Brain microvascular endothelial cell (primary cell): ENCODE measurements at regions not wholly inside any gene's neighbourhood (a gene's known extent, or its start where the extent isn't known, plus 50 kb on each side); places are given as distances from the start of the nearest gene placed in this dataset.

Experiments used
- DNase-seq: peaks from one replicate; pipeline ENCODE4 v3.0.0-alpha.2; 2020
- H3K27ac ChIP-seq: fragments of 250-450 bp; sonication (Bioruptor Pico); 2 replicates; pipeline ENCODE4 v1.5.1; 2020; ENCODE audit warnings: mild to moderate bottlenecking, moderate library complexity
- H3K27me3 ChIP-seq: fragments of 250-450 bp; sonication (Bioruptor Pico); replicated peaks from 2 replicates; pipeline ENCODE4 v1.5.1; 2020; ENCODE audit warnings: mild to moderate bottlenecking
- H3K36me3 ChIP-seq: fragments of 250-450 bp; sonication (Bioruptor Pico); replicated peaks from 2 replicates; pipeline ENCODE4 v1.5.1; 2020; ENCODE audit warnings: mild to moderate bottlenecking
- H3K4me3 ChIP-seq: 2 replicates; pipeline ENCODE4 v1.5.1; 2011; ENCODE audit warnings: low read depth, mild to moderate bottlenecking, control low read depth, low read length, moderate library complexity
- in situ Hi-C: cut with HindIII; loops from 2 replicates; pipeline ENCODE4 v1.10.0; 2017; ENCODE audit warnings: low sequenced_read_pairs, low pct_ligation_motif_present
- TF ChIP-seq, protein P1 (sequence below): IDR thresholded peaks from 2 replicates; pipeline ENCODE4 v1.5.1; 2011; ENCODE audit warnings: low read depth, mild to moderate bottlenecking, moderate library complexity, low read length, control low read depth, inconsistent platforms; ENCODE audit errors: missing control alignments

DNA sequence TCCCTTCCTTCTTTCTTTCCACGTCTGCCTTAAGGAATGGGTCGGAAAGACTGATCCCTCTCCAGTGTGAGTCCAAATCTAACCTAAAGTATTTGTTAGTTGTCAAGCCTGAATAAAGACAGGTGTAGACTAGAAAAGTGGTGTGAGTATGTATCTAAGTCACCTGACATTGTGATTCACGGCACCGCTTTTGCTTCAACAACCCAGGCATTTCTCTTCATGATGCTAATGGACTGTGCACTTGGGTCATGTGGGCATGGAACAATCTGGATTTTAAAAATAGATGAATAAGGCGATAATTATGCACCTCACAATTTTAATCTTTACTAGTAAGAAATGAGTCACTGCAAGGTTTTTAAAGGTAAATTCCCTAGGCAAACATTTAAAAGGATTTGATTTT lies 107.5 kb downstream of the LIPG start:
- Histone ChIP-seq H3K27me3 (no peaks in the 10 kb centered on the region), H3K36me3 (no peaks in the 10 kb centered on the region), H3K4me3 (no peak overlapping the region), H3K27ac (no peak overlapping the region)
- TF ChIP-seq, protein P1, sequence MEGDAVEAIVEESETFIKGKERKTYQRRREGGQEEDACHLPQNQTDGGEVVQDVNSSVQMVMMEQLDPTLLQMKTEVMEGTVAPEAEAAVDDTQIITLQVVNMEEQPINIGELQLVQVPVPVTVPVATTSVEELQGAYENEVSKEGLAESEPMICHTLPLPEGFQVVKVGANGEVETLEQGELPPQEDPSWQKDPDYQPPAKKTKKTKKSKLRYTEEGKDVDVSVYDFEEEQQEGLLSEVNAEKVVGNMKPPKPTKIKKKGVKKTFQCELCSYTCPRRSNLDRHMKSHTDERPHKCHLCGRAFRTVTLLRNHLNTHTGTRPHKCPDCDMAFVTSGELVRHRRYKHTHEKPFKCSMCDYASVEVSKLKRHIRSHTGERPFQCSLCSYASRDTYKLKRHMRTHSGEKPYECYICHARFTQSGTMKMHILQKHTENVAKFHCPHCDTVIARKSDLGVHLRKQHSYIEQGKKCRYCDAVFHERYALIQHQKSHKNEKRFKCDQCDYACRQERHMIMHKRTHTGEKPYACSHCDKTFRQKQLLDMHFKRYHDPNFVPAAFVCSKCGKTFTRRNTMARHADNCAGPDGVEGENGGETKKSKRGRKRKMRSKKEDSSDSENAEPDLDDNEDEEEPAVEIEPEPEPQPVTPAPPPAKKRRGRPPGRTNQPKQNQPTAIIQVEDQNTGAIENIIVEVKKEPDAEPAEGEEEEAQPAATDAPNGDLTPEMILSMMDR: no peak
- in situ Hi-C loops: no loop called here
- DNase-seq: no peak

DNA sequence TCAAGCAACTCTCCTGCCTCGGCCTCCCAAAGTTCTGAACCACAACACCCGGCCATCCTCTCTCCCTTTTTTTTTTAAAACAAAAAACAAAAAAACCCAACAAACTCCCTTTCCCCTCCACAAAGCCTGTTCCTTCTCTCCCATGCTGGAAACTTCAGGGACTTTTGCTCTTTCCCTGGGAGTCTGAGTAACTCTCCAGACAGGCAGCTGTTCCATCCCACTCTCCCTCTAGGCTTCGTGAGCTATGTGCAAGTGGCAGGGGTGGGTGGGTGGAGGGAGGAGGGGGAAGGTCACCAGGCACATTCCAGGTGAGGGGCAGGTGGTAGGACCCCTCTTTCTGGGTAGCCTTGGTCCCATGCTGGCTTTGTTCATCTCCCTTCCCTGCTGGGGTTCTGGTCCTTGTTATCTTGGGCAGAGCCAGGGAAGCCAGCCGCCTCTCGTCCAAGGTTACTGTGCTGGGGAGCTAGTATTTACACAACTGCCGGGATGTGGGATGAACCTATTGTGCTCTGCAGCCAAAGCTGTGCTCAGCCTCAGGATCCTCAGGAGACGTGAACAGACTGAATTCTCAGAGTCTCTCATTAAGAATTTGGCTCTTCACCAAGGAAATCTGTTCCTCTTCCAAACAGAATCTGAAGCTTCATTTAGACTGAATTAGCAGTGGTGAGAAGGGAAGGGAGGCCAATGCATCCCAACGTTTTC lies 106.9 kb downstream of the LIPG start:
- H3K27me3 ChIP-seq: no peaks in the 10 kb centered on the region
- H3K36me3 ChIP-seq: no peaks in the 10 kb centered on the region
- TF ChIP-seq, protein P1: no peak
- DNase-seq: no peak
- H3K27ac ChIP-seq: no peak overlapping the region
- H3K4me3 ChIP-seq: no peak overlapping the region
- in situ Hi-C loops: no loop called here

DNA sequence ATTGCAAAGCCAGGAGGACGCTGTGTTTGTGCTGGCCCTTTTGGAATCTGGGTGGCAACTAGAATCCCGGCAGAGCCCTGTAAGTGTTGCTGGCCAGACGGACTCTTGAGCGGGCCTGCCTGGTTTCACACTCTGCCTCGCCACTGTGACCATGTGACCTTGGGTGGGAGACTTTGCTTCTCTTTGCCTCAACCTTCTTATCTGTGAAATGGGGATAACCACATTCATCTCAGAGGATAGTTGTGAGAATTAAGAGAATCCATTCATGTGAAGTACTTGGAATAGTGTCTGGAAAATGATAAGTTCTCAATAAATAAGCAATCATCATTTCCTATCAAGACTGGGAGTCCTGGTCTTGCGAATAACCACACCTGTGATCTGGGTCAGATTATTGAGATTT lies 105.6 kb downstream of the LIPG start:
- in situ Hi-C loops: no loop called here
- H3K27ac ChIP-seq: no peak overlapping the region
- no peaks in the 10 kb centered on the region for H3K27me3 ChIP-seq
- TF ChIP-seq, protein P1: no peak
- H3K4me3 ChIP-seq: no peak overlapping the region
- DNase-seq: no peak
- no peaks in the 10 kb centered on the region for H3K36me3 ChIP-seq

DNA sequence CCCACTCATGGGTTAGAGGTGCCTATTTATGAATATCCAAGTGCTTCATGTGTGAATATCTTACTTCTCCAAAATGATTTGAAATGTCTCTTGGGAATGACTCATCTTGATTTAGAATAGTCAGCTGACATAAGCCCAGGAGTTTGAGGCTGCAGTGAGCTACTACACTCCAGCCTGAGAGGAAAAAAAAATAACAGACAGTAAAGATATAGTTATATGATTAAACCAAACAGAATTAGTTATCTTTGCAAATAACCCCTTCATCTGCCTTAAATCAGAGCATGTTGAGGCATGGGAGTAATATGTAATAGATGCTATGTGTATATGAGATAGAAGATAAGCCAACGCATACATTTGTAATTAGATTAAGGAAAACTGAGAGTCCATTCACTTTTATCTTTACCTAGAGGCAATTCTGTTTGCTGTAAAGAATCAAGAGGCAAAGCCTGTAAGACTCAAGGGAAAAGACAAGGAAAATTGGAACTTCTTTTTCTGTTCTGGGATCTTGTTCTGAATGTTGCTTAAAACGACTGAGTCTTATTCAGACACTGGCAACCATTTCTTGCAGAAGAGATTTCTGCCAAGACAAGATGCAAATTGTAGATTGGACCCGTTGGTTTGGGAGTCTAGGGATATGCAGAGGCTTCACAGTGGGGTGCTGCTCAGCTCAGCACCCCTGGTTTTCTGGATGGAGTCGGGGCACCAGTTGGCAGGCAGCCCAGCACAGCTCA lies 104.4 kb downstream of the LIPG start:
- H3K4me3 ChIP-seq: no peak overlapping the region
- no peak overlapping the region for H3K27ac ChIP-seq
- no peaks in the 10 kb centered on the region for H3K36me3 ChIP-seq
- peak; percentile 44 for DNase-seq
- H3K27me3 ChIP-seq: no peaks in the 10 kb centered on the region
- TF ChIP-seq, protein P1: no peak
- in situ Hi-C loops: no loop called here

DNA sequence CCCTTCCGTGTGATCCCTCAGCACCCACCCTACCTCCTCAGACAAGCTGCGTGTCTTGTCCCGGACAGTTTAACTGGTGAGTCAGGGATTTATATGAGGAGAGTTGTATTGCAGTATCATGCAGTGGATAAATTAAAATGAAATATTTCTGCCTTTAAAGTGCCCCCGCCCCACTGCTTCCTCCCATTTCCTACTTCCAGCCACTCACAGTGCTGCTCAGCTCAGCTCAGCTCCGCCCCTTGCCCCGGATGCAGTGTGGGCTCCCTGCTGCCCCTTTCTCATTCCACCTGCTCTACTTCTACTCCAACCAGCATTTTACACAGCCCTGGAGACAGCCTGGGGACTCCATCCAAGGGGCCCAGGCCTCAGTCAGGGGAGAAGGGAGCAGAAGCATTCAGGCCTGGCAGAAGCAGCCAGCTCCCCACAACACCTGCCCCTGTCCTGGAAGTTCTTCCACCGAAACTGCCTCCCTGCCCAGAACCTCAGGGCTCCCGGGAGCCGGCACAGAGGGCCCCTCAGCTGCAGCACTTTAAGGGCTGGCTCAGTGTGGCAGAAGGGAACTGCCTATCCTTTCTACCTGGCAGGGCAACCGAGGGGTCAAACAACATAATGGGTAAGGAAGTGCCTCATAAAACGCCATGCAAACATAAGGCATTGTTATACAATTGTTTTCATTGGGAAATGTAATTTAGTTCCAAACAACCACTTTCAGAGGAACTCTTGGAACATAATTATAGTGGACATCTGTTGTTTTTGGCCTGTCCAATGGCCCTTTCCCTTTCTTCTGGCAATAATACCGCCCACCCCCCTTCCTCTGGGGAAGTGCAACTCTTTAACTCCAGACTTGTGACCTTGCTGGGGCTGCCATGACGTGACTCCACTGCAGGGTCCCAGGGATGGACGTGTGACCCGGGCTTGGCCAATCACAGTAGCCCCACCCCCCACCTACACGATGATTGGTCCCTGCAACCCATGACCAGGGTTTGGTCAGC lies 102.3 kb downstream of the LIPG start:
- TF ChIP-seq, protein P1: no peak
- H3K27ac ChIP-seq: no peak overlapping the region
- no peak for DNase-seq
- no peaks in the 10 kb centered on the region for H3K36me3 ChIP-seq
- in situ Hi-C loops: no loop called here
- H3K27me3 ChIP-seq: no peaks in the 10 kb centered on the region
- no peak overlapping the region for H3K4me3 ChIP-seq
